Chondrocyte (in vitro differentiated cells): ENCODE measurements at regions not wholly inside any gene's neighbourhood (a gene's known extent, or its start where the extent isn't known, plus 50 kb on each side); places are given as distances from the start of the nearest gene placed in this dataset.

ENCODE experiments used
- DNase-seq: peaks from one replicate; pipeline ENCODE4 v3.0.0; 2021; ENCODE audit warnings: mixed read lengths, low spot score
- H3K27ac Mint-ChIP-seq: one replicate; pipeline ENCODE4 v1.8.0; 2021; ENCODE audit warnings: mild to moderate bottlenecking, moderate library complexity, mixed read lengths; ENCODE audit not compliant: unreplicated experiment
- H3K27me3 Mint-ChIP-seq: 2 replicates; pipeline ENCODE4 v1.8.0; 2021; ENCODE audit warnings: low read depth, mixed read lengths
- H3K36me3 Mint-ChIP-seq: 2 replicates; pipeline ENCODE4 v1.8.0; 2021; ENCODE audit warnings: low read depth, mixed read lengths
- H3K4me1 Mint-ChIP-seq: 2 replicates; pipeline ENCODE4 v1.8.0; 2021; ENCODE audit warnings: low read depth, mild to moderate bottlenecking, mixed read lengths
- H3K4me3 Mint-ChIP-seq: one replicate; pipeline ENCODE4 v1.8.0; 2021; ENCODE audit warnings: mild to moderate bottlenecking, moderate library complexity, mixed read lengths; ENCODE audit not compliant: unreplicated experiment
- H3K9me3 Mint-ChIP-seq: 2 replicates; pipeline ENCODE4 v1.8.0; 2021; ENCODE audit warnings: low read depth, mixed read lengths
- CTCF ChIP-seq: fragments of 200-600 bp; sonication (generic); IDR thresholded peaks from 2 replicates; pipeline ENCODE4 v1.5.0; 2021; ENCODE audit warnings: antibody characterized with exemption, mild to moderate bottlenecking, moderate library complexity

GRCh38 chr3:162278834-162279233, 782.2 kb downstream of the OTOL1 start:
- Mint-ChIP-seq H3K27me3 (no peaks in the 10 kb centered on the region), H3K36me3 (peaks cover 1% of the 10 kb centered on the region), H3K27ac (no peak overlapping the region), H3K4me1 (no peaks in the 10 kb centered on the region), H3K4me3 (no peak overlapping the region), H3K9me3 (peaks cover 34% of the 10 kb centered on the region)
- no peak for TF ChIP-seq CTCF
- DNase-seq, result no peak

GRCh38 chr3:162285259-162285658, 788.7 kb downstream of the OTOL1 start:
- H3K27ac Mint-ChIP-seq, result no peak overlapping the region
- H3K36me3 Mint-ChIP-seq, result peaks cover under 1% of the 10 kb centered on the region
- peaks cover 6% of the 10 kb centered on the region for H3K4me1 Mint-ChIP-seq
- no peak for TF ChIP-seq CTCF
- H3K27me3 Mint-ChIP-seq, result no peaks in the 10 kb centered on the region
- peaks cover 14% of the 10 kb centered on the region for H3K9me3 Mint-ChIP-seq
- no peak overlapping the region for H3K4me3 Mint-ChIP-seq
- DNase-seq, result no peak

- Mint-ChIP-seq H3K4me1 (peaks cover 6% of the 10 kb centered on the region), H3K36me3 (no peaks in the 10 kb centered on the region), H3K4me3 (no peak overlapping the region), H3K27me3 (no peaks in the 10 kb centered on the region), H3K27ac (no peak overlapping the region), H3K9me3 (peaks cover 6% of the 10 kb centered on the region)
- DNase-seq, result no peak
- no peak for TF ChIP-seq CTCF
Measured at GRCh38 chr3:162287600-162287999, 791.0 kb downstream of the OTOL1 start.

- no peaks in the 10 kb centered on the region for H3K36me3 Mint-ChIP-seq
- no peak for TF ChIP-seq CTCF
Measured at GRCh38 chr3:162292409-162292808, 795.8 kb downstream of the OTOL1 start.

GRCh38 chr3:162295323-162295983, 798.8 kb downstream of the OTOL1 start:
- no peaks in the 10 kb centered on the region for H3K27me3 Mint-ChIP-seq
- no peaks in the 10 kb centered on the region for H3K36me3 Mint-ChIP-seq
- peaks cover 20% of the 10 kb centered on the region for H3K4me1 Mint-ChIP-seq
- DNase-seq, result no peak
- peak overlapping the region; percentile 38 for H3K27ac Mint-ChIP-seq
- H3K4me3 Mint-ChIP-seq, result peak overlapping the region; percentile 34
- peaks cover 6% of the 10 kb centered on the region for H3K9me3 Mint-ChIP-seq
- TF ChIP-seq CTCF, result no peak

More at GRCh38 chr3:162292409-162292808, 795.8 kb downstream of the OTOL1 start:
- H3K27me3 Mint-ChIP-seq, result no peaks in the 10 kb centered on the region
- H3K9me3 Mint-ChIP-seq, result peaks cover 6% of the 10 kb centered on the region
- peaks cover 18% of the 10 kb centered on the region for H3K4me1 Mint-ChIP-seq
- no peak overlapping the region for H3K4me3 Mint-ChIP-seq
- no peak for DNase-seq
- no peak overlapping the region for H3K27ac Mint-ChIP-seq
